ENCODE measurements at regions not wholly inside any gene's neighbourhood (a gene's known extent, or its start where the extent isn't known, plus 50 kb on each side); places are given as distances from the start of the nearest gene placed in this dataset.
"Not testable (repeated sequence)": the region's sequence is repeated elsewhere in the genome, so short reads cannot be mapped to it uniquely, and the experiment has no call there.

GRCh38 chr2:51919395-51919794, 887.5 kb upstream of the NRXN1 start:
- no peak overlapping the region for H3K27ac ChIP-seq
- no peak for TF ChIP-seq Cebpa-rat (IDR thresholded peaks at IDR 0.05)
- no peaks in the 10 kb centered on the region for H4K20me1 ChIP-seq
- no peaks in the 10 kb centered on the region for H3K36me3 ChIP-seq
- no peaks in the 10 kb centered on the region for H3K27me3 ChIP-seq
- H3K4me1 ChIP-seq = no peaks in the 10 kb centered on the region
- H3K4me3 ChIP-seq = no peak overlapping the region
- H3K9me3 ChIP-seq (replicated peaks in 1 of 11) = peaks cover 0 to 9% (median 0%) of the 10 kb centered on the region in 11 experiments; a peak in 3 of 22 replicates
- H3K4me2 ChIP-seq = no peak overlapping the region
- H3K9ac ChIP-seq = no peak overlapping the region

- no peaks in the 10 kb centered on the region for H3K9me3 ChIP-seq (replicated peaks in 1 of 11)
- no peaks in the 10 kb centered on the region for H3K36me3 ChIP-seq
- no peaks in the 10 kb centered on the region for H4K20me1 ChIP-seq
- no peak overlapping the region for H3K27ac ChIP-seq
- no peak overlapping the region for H3K4me3 ChIP-seq
- H3K27me3 ChIP-seq = no peaks in the 10 kb centered on the region
- no peak overlapping the region for H3K4me2 ChIP-seq
- H3K4me1 ChIP-seq = no peaks in the 10 kb centered on the region
- H3K9ac ChIP-seq = no peak overlapping the region
- TF ChIP-seq Cebpa-rat (IDR thresholded peaks at IDR 0.05) = no peak
These were observed 886.2 kb upstream of the NRXN1 start for GRCh38 chr2:51918113-51918512.

GRCh38 chr2:51903728-51904127, 871.8 kb upstream of the NRXN1 start:
- Histone ChIP-seq H3K9me3 (replicated peaks in 1 of 11) (no peaks in the 10 kb centered on the region), H4K20me1 (no peaks in the 10 kb centered on the region), H3K36me3 (no peaks in the 10 kb centered on the region), H3K4me3 (no peak overlapping the region), H3K27ac (no peak overlapping the region), H3K9ac (no peak overlapping the region), H3K27me3 (no peaks in the 10 kb centered on the region), H3K4me2 (no peak overlapping the region), H3K4me1 (no peaks in the 10 kb centered on the region)
- no peak for TF ChIP-seq Cebpa-rat (IDR thresholded peaks at IDR 0.05)

- H3K9ac ChIP-seq = no peak overlapping the region
- H3K27me3 ChIP-seq = no peaks in the 10 kb centered on the region
- H3K27ac ChIP-seq = no peak overlapping the region
- H3K9me3 ChIP-seq (replicated peaks in 1 of 11) = no peaks in the 10 kb centered on the region
- no peaks in the 10 kb centered on the region for H3K4me1 ChIP-seq
- no peak overlapping the region for H3K4me2 ChIP-seq
- H3K36me3 ChIP-seq = no peaks in the 10 kb centered on the region
- H3K4me3 ChIP-seq = no peak overlapping the region
- no peaks in the 10 kb centered on the region for H4K20me1 ChIP-seq
- TF ChIP-seq Cebpa-rat (IDR thresholded peaks at IDR 0.05) = no peak
These were observed 867.7 kb upstream of the NRXN1 start for GRCh38 chr2:51899643-51900042.

DNA sequence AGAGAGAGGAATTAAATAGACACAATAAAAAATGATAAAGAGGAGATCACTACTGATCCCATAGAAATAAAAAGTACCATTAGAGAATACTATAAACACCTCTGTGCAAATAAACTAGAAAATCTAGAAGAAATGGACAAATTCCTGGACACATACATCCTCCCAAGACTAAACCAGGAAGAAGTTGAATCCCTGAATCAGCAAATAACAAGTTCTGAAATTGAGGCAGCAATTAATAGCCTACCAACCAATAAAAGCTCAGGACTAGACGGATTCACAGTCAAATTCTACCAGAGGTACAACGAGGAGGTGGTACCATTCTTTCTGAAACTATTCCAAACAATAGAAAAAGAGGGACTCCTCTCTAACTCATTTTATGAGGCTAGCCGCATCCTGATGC, 862.7 kb upstream of the NRXN1 start:
- not testable (repeated sequence) for H3K4me3 ChIP-seq, H4K20me1 ChIP-seq, H3K9ac ChIP-seq, H3K4me2 ChIP-seq, H3K4me1 ChIP-seq, H3K36me3 ChIP-seq, H3K27me3 ChIP-seq, H3K27ac ChIP-seq
- H3K9me3 ChIP-seq (replicated peaks in 1 of 11) = peaks cover 0 to 20% (median 12%) of the 10 kb centered on the region in 11 experiments; a peak in 13 of 22 replicates

DNA sequence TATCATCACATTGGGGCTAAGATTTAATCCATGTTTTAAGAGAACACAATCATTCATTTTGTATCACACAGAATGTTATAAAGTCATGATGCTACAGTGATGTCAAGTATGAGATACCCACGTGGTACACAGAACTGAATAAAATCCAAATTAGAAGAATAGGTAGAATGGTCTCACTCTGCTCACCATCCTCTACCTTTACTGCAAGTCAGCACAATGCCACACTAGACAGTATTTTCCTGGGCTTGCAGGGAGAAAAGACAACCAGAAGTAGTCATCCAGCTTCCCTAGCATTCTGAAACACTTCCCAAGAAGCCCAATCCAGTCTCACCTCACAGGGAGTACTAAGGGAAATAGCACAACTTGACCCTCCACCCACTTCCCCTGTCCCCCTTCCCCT, 856.2 kb upstream of the NRXN1 start:
- H3K9ac ChIP-seq = no peak overlapping the region
- TF ChIP-seq Cebpa-rat (IDR thresholded peaks at IDR 0.05) = no peak
- no peaks in the 10 kb centered on the region for H3K27me3 ChIP-seq
- H3K4me3 ChIP-seq = no peak overlapping the region
- H3K4me2 ChIP-seq = no peak overlapping the region
- H3K9me3 ChIP-seq (replicated peaks in 1 of 11) = peaks cover 0 to 20% (median 13%) of the 10 kb centered on the region in 11 experiments; a peak in 13 of 22 replicates
- H3K36me3 ChIP-seq = no peaks in the 10 kb centered on the region
- peaks cover 0 to 8% (median 3%) of the 10 kb centered on the region in 10 experiments; a peak in 4 of 20 replicates for H3K4me1 ChIP-seq
- no peak overlapping the region for H3K27ac ChIP-seq
- H4K20me1 ChIP-seq = no peaks in the 10 kb centered on the region

- Histone ChIP-seq H3K4me2 (no peak overlapping the region), H3K9me3 (replicated peaks in 1 of 11) (peaks cover 7 to 14% (median 13%) of the 10 kb centered on the region in 11 experiments; a peak in 20 of 22 replicates), H3K27ac (no peak overlapping the region), H4K20me1 (no peaks in the 10 kb centered on the region), H3K27me3 (no peaks in the 10 kb centered on the region), H3K4me1 (no peaks in the 10 kb centered on the region), H3K36me3 (no peaks in the 10 kb centered on the region), H3K4me3 (no peak overlapping the region), H3K9ac (no peak overlapping the region)
- no peak for TF ChIP-seq Cebpa-rat (IDR thresholded peaks at IDR 0.05)
These were observed 849.7 kb upstream of the NRXN1 start for GRCh38 chr2:51881673-51882072.

GRCh38 chr2:51880153-51880552, 848.2 kb upstream of the NRXN1 start:
- no peak overlapping the region for H3K27ac ChIP-seq
- H3K4me2 ChIP-seq = no peak overlapping the region
- peaks cover 7 to 26% (median 20%) of the 10 kb centered on the region in 11 experiments; a peak in 20 of 22 replicates for H3K9me3 ChIP-seq (replicated peaks in 1 of 11)
- H3K27me3 ChIP-seq = no peaks in the 10 kb centered on the region
- no peaks in the 10 kb centered on the region for H4K20me1 ChIP-seq
- H3K9ac ChIP-seq = no peak overlapping the region
- H3K4me1 ChIP-seq = no peaks in the 10 kb centered on the region
- H3K4me3 ChIP-seq = no peak overlapping the region
- H3K36me3 ChIP-seq = no peaks in the 10 kb centered on the region
- TF ChIP-seq Cebpa-rat (IDR thresholded peaks at IDR 0.05) = no peak

DNA sequence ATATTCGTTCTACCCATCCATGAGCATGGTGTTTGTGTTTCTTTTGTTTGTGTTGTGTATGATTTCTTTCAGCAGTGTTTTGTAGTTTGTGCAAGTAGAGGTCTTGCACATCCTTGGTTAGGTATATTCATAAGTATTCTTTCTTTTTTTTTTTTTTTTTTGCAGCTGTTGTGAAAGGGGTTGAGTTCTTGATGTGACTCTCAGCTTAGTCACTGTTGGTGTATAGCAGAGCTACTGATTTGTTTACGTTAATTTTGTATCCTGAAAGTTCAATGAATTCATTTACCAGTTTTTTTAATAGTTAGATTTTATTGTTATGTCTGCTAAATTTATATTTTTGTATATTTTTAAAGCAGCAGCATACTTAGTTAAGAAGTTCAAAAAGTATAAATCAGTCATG, 834.4 kb upstream of the NRXN1 start:
- Histone ChIP-seq H3K36me3 (no peaks in the 10 kb centered on the region), H3K4me2 (no peak overlapping the region), H3K27me3 (no peaks in the 10 kb centered on the region), H3K4me3 (no peak overlapping the region), H4K20me1 (no peaks in the 10 kb centered on the region), H3K4me1 (no peaks in the 10 kb centered on the region), H3K9me3 (replicated peaks in 1 of 11) (0 out of 22 replicates have a peak, but pooled peaks cover 0 to 5% (median 0%) of the 10 kb centered on the region in 11 experiments), H3K27ac (no peak overlapping the region), H3K9ac (no peak overlapping the region)
- no peak for TF ChIP-seq Cebpa-rat (IDR thresholded peaks at IDR 0.05)

- no peak for TF ChIP-seq Cebpa-rat (IDR thresholded peaks at IDR 0.05)
- H4K20me1 ChIP-seq = no peaks in the 10 kb centered on the region
These were observed 827.3 kb upstream of the NRXN1 start for GRCh38 chr2:51859260-51859659.

More at GRCh38 chr2:51859260-51859659, 827.3 kb upstream of the NRXN1 start:
- H3K27ac ChIP-seq = no peak overlapping the region
- H3K36me3 ChIP-seq = no peaks in the 10 kb centered on the region
- no peak overlapping the region for H3K4me2 ChIP-seq
- no peak overlapping the region for H3K4me3 ChIP-seq
- H3K27me3 ChIP-seq = no peaks in the 10 kb centered on the region
- no peak overlapping the region for H3K9ac ChIP-seq
- H3K9me3 ChIP-seq (replicated peaks in 1 of 11) = no peaks in the 10 kb centered on the region
- H3K4me1 ChIP-seq = no peaks in the 10 kb centered on the region
